DND-41 (cell line): ENCODE measurements at regions not wholly inside any gene's neighbourhood (a gene's known extent, or its start where the extent isn't known, plus 50 kb on each side); places are given as distances from the start of the nearest gene placed in this dataset.

ENCODE experiments used
- ATAC-seq: fragments of 200-7000 bp; cut with Tn5 transposase; 3 replicates; pipeline ENCODE4 v1.9.1; 2021; ENCODE audit warnings: low read depth; ENCODE audit not compliant: insufficient read depth
- DNase-seq: peaks from one replicate; pipeline ENCODE4 v3.0.0-alpha.2; 2020
- H2AFZ ChIP-seq: 2 replicates; pipeline ENCODE4 v1.6.0; 2012; ENCODE audit warnings: low read depth, low read length
- H3K27ac ChIP-seq: 2 replicates; pipeline ENCODE4 v1.5.1; 2012; ENCODE audit warnings: low read length, inconsistent platforms
- H3K27me3 ChIP-seq: fragments of 200-600 bp; sonication (generic); 2 replicates; pipeline ENCODE4 v1.6.0; 2012; ENCODE audit warnings: low read length, mild to moderate bottlenecking, inconsistent platforms; ENCODE audit not compliant: insufficient read depth, poor library complexity
- H3K36me3 ChIP-seq: 2 replicates; pipeline ENCODE4 v1.5.1; 2012; ENCODE audit warnings: low read length, inconsistent platforms; ENCODE audit not compliant: insufficient read depth
- H3K4me1 ChIP-seq: 2 replicates; pipeline ENCODE4 v1.5.1; 2012; ENCODE audit warnings: mild to moderate bottlenecking, low read length; ENCODE audit not compliant: insufficient read depth
- H3K4me2 ChIP-seq: 2 replicates; pipeline ENCODE4 v1.6.0; 2012; ENCODE audit warnings: mild to moderate bottlenecking, moderate library complexity, low read length, inconsistent platforms; ENCODE audit not compliant: insufficient read depth
- H3K4me3 ChIP-seq, 2 experiments: fragments of 200-600 bp in 1 of 2; shearing (Covaris generic) in 1 of 2; 2 replicates each; pipeline ENCODE4 v1.5.1; 2012 to 2016; ENCODE audit warnings: inconsistent platforms in 2 of 2, low read length in 2 of 2, mild to moderate bottlenecking in 2 of 2, low read depth in 1 of 2, moderate library complexity in 1 of 2
- H3K79me2 ChIP-seq: 2 replicates; pipeline ENCODE4 v1.6.0; 2012; ENCODE audit warnings: low read length, inconsistent platforms; ENCODE audit not compliant: insufficient read depth
- H3K9ac ChIP-seq: 2 replicates; pipeline ENCODE4 v1.6.0; 2012; ENCODE audit warnings: low read depth, mild to moderate bottlenecking, inconsistent platforms, low read length, moderate library complexity
- H3K9me3 ChIP-seq: 2 replicates; pipeline ENCODE4 v1.5.1; 2012; ENCODE audit warnings: low read length, moderate library complexity, mild to moderate bottlenecking, inconsistent platforms; ENCODE audit not compliant: insufficient read depth, severe bottlenecking
- H4K20me1 ChIP-seq: 2 replicates; pipeline ENCODE4 v1.6.0; 2012; ENCODE audit warnings: low read length; ENCODE audit not compliant: insufficient read depth
- CTCF ChIP-seq: IDR thresholded peaks from 2 replicates; pipeline ENCODE4 v1.5.1; 2012; ENCODE audit warnings: borderline replicate concordance, low read length, moderate library complexity, mild to moderate bottlenecking; ENCODE audit not compliant: poor library complexity, severe bottlenecking; ENCODE audit errors: extremely low read depth
- EZH2 ChIP-seq: IDR thresholded peaks from 3 replicates; pipeline ENCODE4 v1.6.1; 2012; ENCODE audit warnings: borderline replicate concordance, low read depth, mild to moderate bottlenecking, moderate library complexity, low read length, inconsistent platforms; ENCODE audit not compliant: severe bottlenecking

GRCh38 chr7:26574476-26574875, 282.8 kb downstream of the SNX10 start:
- Histone ChIP-seq H3K27me3 (no peaks in the 10 kb centered on the region), H3K79me2 (no peaks in the 10 kb centered on the region), H3K4me2 (no peak overlapping the region), H4K20me1 (no peaks in the 10 kb centered on the region), H3K4me3 (no peak overlapping the region), H3K4me1 (no peaks in the 10 kb centered on the region), H2AFZ (no peak overlapping the region), H3K9ac (no peak overlapping the region), H3K36me3 (no peaks in the 10 kb centered on the region), H3K9me3 (peaks cover 2% of the 10 kb centered on the region), H3K27ac (no peak overlapping the region)
- no peak for TF ChIP-seq CTCF
- no peak for TF ChIP-seq EZH2
- DNase-seq (no peak), ATAC-seq (no peak)

- no peak overlapping the region for H3K9ac ChIP-seq
Measured at GRCh38 chr7:26580064-26580591, 284.3 kb downstream of the SKAP2 start.

GRCh38 chr7:26580711-26581110, 283.7 kb downstream of the SKAP2 start:
- Histone ChIP-seq H3K27ac (no peak overlapping the region), H3K36me3 (no peaks in the 10 kb centered on the region), H2AFZ (no peak overlapping the region), H4K20me1 (no peaks in the 10 kb centered on the region), H3K4me1 (no peaks in the 10 kb centered on the region), H3K4me3 (no peak overlapping the region), H3K27me3 (peaks cover 11% of the 10 kb centered on the region), H3K4me2 (no peak overlapping the region), H3K9me3 (no peaks in the 10 kb centered on the region), H3K9ac (no peak overlapping the region), H3K79me2 (no peaks in the 10 kb centered on the region)
- DNase-seq, result no peak
- no peak for TF ChIP-seq CTCF
- no peak for TF ChIP-seq EZH2
- ATAC-seq, result no peak

More at GRCh38 chr7:26580064-26580591, 284.3 kb downstream of the SKAP2 start:
- no peak for TF ChIP-seq CTCF
- TF ChIP-seq EZH2, result no peak
- DNase-seq (no peak), ATAC-seq (no peak)
- Histone ChIP-seq H3K9me3 (no peaks in the 10 kb centered on the region), H3K4me3 (no peak overlapping the region), H3K4me1 (no peaks in the 10 kb centered on the region), H2AFZ (no peak overlapping the region), H3K4me2 (no peak overlapping the region), H3K79me2 (no peaks in the 10 kb centered on the region), H3K27ac (no peak overlapping the region), H3K27me3 (peaks cover 11% of the 10 kb centered on the region), H4K20me1 (no peaks in the 10 kb centered on the region), H3K36me3 (no peaks in the 10 kb centered on the region)
